HG03159 (cell line): ENCODE measurements at regions not wholly inside any gene's neighbourhood (a gene's known extent, or its start where the extent isn't known, plus 50 kb on each side); places are given as distances from the start of the nearest gene placed in this dataset.
A peak's percentile ranks its signal among the peaks of the same experiment; 100 is the strongest.
"Not testable (repeated sequence)": the region's sequence is repeated elsewhere in the genome, so short reads cannot be mapped to it uniquely, and the experiment has no call there.

Source experiments
- ATAC-seq: cut with Tn5 transposase; IDR thresholded peaks from one replicate; pipeline ENCODE4 v1.9.1; 2021; ENCODE audit warnings: mild to moderate bottlenecking, moderate library complexity; ENCODE audit not compliant: unreplicated experiment

DNA sequence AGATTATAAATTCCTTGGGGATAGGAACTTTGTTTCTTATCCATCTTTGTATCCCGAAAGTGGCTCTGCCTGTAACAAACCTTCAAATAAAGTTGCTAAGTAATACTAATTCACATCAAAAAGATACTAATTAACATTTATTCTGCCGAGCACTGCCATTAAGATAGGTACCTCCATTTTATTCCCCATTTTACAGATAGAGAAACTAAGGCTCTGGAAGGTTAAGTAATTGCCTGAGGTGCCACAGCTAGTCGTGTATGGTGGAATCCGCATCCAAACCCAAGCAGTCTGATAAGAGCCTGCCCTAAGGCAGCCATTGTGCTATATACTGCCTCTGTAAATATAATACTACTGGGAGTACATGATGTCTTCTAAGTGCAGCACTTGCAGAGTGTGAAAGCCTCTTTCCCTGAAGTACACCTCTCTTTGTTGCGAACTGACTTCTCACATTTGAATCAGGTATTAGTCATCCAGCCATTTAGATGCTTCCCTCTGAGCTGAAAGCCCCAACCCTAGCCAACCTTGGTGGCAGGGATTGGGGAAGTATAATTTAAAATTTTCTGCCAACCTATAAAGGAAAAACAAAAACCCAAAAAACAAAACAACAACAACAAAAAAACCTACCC, 78.5 kb upstream of the CHD2 start:
- no peak for ATAC-seq

- no peak for ATAC-seq
Measured at GRCh38 chr15:92822216-92823144, 77.6 kb upstream of the CHD2 start.

DNA sequence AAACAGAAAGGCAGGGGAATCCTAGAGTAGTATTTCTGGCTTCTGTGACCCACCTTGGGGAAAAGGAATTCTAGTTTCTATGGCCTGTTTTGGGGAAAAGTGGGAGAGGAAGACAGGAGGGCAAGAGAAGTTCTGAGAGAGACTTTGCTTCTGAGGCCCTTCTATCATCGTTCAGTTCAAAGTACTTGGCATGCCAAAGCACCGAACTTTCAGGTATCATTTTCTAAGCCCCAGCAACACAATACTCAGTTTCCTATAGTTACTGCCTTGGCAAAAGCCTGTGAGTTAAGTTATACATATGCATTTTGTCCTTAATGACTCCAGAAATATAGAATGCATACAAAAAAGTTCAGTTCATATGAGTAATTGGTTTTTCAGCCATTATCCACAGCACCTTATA, 74.1 kb upstream of the CHD2 start:
- no peak for ATAC-seq

- not testable (repeated sequence) for ATAC-seq
Measured at GRCh38 chr15:92827991-92828390, 72.1 kb upstream of the CHD2 start.

DNA sequence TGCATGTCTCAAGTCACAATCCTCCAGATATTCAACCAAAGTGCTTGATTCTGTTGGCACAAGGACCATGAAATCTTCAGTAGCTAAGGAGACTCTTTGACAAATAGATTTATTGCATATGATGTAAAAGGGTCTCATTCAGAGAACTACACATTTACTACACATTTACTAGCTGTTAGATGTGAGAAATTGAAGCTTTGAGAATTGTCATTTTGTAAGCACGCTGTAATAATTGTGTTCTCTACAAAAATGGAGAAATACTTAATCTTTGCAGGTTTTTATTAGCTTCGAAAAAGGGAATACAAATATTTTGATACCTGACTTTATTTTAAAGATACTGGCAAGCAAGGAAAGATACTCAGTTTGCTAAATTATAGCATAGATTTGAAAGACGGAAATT, 70.2 kb upstream of the CHD2 start:
- ATAC-seq = no peak

DNA sequence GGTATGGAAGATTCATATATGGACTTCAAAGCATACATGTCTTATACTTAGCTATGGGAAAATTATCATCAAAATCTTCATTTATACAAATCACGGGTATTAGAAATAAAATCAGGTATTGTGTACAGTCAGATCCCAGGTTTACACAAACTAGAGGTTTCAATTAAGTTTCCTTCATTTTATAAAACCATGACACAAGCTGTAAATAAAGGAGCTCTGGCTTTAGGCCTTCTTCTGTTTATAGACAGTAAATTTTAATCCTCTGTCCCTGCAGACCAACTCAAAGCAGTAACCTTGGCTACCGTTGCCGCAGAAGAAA, 68.8 kb upstream of the CHD2 start:
- ATAC-seq = no peak

DNA sequence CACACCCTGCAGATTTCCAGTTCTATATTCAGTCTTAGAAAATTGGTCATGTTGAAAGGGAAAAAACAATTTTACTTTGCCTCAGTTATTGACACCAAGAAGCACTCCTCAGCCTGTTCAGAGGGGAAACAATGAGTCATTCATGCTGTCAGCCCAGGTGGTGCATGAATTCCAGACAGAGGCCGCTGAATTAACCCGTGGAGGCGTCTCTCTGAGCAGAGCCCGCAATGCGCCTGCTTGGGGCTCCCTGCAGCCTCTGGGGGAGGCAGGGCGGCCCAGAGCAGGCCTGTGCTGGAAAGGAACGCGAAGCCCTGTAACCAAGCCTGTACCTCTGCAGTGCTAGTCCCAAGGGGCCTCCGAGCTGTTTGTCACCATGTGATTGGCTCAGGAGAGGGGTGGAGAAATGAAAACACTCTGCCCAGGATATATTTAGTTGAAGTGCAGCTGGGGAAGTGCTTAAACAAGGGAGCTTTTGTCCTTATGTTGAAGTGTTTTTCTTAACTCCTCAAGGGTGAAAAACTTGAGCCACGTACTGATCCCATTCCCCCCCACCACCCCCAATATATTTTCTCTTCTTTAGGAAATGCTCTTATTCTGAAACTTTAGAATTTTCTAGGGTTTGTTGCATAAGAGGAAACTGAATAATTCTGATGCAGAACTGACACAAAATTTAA, 68.3 kb upstream of the CHD2 start:
- peak; percentile 95 for ATAC-seq

DNA sequence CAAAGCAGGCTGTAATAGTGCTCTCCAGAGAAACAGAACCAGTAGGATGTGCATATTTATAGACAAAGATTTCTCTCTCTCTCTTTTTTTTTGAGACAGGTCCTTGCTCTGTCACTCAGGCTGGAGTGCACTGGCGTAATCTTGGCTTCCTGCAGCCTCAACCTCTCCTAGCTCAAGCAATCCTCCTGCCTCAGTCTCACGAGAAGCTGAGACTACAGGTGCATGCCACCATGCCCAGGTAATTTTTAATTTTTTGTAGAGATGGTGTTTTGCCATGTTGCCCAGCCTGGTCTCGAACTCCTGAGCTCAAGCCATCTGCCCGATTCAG, 67.1 kb upstream of the CHD2 start:
- no peak for ATAC-seq

DNA sequence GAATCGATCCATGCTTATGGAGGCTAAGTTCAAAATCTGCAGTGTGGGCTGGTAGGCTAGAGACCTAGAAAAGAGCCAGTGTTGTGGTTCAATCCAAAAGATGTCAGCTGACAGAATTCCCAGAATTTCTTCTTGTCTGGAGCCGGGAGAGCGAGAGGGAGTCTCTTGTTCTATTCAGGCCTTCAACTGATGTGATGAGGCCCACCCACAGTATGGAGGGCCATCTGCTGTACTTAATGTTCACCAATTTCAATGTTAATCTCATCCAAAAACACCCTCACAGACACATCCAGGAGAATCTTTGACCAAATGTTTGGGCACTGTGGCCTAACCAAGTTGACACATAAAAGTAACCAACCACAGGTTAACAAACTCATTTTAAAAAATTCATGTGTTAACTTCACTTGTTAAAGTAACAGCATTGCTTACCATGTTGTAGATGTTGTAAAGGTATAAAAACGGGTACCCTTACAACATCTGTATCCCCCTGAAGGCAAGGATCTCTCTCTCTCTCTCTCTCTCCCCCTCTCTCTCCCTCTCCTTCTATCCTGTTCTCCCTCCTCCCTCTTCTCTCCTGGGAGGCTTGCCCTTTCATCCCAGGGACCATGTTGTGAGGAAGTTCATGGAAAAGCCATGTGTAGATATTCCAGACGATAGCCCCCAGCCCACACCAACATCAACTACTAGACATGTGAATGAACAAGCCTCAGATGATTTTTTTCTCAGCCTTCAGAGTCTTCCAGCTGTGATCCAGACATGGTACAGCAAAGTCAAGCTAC, 66.4 kb upstream of the CHD2 start:
- no peak for ATAC-seq

DNA sequence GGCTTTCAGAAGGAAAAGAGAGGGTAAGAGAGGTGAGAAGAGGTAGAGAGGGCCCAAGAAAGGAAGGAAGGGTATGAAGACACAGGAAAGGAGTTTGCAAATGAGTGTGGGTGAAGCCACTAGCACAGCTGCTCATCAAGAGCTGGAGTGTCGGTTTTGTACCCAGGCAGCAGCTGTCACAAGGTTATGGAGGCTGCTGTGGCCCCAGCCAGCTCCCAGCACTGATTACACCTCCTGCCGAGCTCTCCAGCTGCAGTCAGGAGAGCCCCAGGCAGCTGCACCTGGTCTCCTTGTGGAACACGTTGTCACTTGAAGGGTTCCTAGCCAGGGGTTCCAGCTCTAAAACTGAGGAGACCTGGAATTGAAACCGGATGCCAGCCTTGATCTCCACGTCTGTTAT, 60.4 kb upstream of the CHD2 start:
- peak; percentile 73 for ATAC-seq

DNA sequence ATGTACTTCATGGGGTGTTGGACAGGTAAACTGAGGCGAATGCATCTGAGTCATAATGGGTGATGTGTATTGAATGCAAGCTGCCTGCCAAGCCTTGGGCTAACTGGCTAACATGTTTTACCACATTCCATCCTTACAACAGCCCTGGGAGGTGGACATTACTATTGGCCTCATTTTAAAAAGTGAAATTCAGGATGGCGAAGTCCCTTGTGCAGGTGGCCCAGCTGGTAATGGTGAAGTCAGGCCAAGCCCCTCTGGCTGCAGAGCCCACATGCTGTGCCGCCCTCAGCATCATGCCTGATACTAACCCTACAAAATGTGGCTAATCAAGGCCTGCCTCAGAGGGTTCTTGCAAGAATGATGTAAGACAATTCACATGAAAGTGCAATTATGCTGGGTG, 60.0 kb upstream of the CHD2 start:
- no peak for ATAC-seq

DNA sequence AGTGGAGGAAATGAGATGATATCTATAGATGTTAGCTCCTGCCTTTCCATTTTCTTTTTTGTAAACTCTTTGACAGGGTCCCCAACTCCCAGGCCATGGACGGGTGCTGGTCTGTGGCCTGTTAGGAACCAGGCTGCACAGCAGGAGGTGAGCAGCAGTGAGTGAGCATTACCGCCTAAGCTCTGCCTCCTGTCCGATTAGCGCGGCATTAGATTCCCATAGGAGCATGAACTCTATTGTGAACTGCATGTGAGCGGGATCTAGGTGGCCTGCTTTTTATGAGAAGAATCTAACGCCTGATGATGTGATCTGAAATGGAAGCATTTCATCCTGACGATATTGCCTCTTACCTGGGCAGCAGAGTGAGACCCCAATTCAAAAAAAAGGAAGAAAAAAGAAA, 56.8 kb upstream of the CHD2 start:
- no peak for ATAC-seq

- no peak for ATAC-seq
Measured at GRCh38 chr15:92843814-92844213, 56.3 kb upstream of the CHD2 start.

DNA sequence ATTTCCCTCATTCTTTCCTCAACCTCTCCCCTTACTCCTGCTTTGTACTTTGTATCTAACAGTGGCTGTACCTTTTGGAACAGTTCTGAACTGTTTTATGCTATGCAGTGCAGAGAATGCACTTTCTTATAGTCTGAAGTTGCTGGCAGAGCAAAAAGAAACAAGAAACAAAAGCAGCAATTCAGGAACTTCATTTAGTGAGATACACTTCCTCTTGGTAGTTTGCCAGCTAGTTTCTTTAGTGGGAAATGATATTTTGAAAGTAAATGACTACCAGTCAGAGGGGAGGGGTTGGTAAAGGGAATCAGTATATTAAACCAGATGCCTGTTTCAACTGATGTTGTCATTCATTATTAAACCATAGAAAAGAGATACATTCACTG, 55.0 kb upstream of the CHD2 start:
- ATAC-seq = peak; percentile 71

DNA sequence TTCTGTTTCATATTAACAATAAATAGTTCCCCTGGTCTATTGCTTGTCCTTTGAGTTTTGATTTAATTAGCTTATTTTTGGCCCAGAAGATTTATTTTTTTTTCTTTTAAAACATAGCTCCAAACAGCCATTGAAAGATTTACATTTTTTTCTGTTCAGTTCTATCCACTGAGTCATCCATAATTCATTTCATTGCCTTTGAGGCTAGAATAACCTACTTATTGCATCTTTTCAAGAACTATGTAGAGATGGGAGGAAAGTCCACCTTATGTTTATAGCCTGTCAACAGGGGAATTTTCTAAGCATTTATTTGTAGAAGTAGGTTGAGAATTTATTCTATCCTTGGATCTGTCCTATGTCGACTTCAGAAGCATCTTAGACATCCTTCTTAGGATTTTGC, 53.4 kb upstream of the CHD2 start:
- no peak for ATAC-seq

DNA sequence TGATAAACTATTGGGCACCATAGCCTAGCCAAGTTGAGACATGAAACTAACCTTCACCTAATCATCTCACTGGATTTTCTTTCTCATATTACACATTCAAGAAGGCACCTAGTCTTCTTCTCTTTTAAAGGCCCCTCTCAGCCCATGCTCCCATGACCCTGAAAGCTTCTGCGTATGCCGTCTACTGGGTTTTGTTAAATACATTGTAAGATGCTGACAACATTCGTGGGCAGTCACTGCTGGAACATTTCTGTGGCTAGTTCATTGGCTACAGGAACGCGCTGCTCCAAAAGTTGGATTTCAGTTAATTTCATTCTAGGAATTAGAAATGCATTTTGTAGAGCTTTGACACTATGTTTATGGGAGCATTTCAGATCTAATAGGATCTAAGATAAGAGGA, 52.3 kb upstream of the CHD2 start:
- no peak for ATAC-seq

GRCh38 chr15:92848464-92848851, 51.7 kb upstream of the CHD2 start:
- no peak for ATAC-seq

DNA sequence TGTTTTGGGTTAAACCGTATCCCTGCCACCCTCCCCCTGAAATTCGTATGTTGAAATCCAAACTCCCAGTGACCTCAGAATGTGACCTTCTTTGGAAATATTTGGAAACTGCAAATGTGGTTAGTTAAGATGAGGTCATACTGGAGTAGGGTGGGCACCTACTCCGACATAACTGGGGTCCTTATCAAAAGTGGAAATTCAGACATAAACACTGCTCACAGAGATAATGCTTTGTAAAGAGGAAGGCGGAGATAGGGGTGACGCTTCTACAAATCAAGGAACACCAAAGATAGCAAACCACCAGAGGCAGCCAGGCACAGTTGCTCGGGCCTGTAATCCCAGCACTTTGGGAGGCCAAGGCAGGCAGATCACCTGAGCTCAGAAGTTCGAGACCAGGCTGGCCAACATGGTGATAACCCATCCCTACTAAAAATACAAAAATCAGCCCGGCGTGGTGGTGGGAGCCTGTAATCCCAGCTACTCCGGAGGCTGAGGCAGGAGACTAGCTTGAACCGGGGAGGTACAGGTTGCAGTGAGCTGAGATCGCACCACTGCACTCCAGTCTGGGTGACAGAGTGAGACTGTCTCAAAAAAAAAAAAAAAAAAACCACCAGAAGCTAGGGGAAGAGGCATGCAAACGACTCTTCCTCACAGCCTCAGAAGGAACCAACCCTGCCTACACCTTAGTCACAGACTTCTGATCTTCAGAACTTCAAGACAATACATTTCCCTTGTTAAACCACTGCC, 51.1 kb upstream of the CHD2 start:
- peak; percentile 58 for ATAC-seq

DNA sequence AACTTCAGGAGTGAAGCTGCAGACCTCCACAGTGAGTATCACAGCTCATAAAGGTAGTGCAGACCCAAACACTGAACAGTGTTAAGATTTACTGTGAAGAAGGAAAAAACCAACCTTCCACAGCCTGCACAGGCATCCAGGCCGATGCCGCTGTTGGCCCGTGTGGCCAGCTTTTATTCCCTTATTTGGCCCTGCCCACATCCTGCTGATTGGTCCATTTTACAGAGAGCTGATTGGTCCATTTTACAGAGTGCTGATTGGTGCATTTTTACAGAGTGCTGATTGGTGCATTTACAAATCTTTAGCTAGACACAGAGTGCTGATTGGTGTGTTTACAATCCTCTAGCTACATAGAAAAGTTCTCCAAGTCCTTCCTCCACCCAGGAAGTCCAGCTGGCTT, 49.9 kb upstream of the CHD2 start:
- ATAC-seq = not testable (repeated sequence)
